Fibroblast of mammary gland (primary cell): ENCODE measurements at regions not wholly inside any gene's neighbourhood (a gene's known extent, or its start where the extent isn't known, plus 50 kb on each side); places are given as distances from the start of the nearest gene placed in this dataset.

Source experiments
- DNase-seq: peaks from one replicate; pipeline ENCODE4 v3.0.0-alpha.2; 2010; ENCODE audit warnings: low read depth
- H3K4me3 ChIP-seq: 2 replicates; pipeline ENCODE4 v1.5.1; 2011; ENCODE audit warnings: low read depth, mild to moderate bottlenecking, low read length, moderate library complexity; ENCODE audit not compliant: control insufficient read depth
- TF ChIP-seq, protein P1 (sequence below): conservative IDR thresholded peaks from 2 replicates; pipeline ENCODE4 v1.5.1; 2011; ENCODE audit warnings: low read depth, low read length, inconsistent platforms; ENCODE audit not compliant: control insufficient read depth, insufficient read depth

GRCh38 chr12:92595663-92596062 lies 107.1 kb upstream of the PLEKHG7 start:
- TF ChIP-seq, protein P1, sequence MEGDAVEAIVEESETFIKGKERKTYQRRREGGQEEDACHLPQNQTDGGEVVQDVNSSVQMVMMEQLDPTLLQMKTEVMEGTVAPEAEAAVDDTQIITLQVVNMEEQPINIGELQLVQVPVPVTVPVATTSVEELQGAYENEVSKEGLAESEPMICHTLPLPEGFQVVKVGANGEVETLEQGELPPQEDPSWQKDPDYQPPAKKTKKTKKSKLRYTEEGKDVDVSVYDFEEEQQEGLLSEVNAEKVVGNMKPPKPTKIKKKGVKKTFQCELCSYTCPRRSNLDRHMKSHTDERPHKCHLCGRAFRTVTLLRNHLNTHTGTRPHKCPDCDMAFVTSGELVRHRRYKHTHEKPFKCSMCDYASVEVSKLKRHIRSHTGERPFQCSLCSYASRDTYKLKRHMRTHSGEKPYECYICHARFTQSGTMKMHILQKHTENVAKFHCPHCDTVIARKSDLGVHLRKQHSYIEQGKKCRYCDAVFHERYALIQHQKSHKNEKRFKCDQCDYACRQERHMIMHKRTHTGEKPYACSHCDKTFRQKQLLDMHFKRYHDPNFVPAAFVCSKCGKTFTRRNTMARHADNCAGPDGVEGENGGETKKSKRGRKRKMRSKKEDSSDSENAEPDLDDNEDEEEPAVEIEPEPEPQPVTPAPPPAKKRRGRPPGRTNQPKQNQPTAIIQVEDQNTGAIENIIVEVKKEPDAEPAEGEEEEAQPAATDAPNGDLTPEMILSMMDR: no peak
- no peak for DNase-seq
- no peak overlapping the region for H3K4me3 ChIP-seq

DNA sequence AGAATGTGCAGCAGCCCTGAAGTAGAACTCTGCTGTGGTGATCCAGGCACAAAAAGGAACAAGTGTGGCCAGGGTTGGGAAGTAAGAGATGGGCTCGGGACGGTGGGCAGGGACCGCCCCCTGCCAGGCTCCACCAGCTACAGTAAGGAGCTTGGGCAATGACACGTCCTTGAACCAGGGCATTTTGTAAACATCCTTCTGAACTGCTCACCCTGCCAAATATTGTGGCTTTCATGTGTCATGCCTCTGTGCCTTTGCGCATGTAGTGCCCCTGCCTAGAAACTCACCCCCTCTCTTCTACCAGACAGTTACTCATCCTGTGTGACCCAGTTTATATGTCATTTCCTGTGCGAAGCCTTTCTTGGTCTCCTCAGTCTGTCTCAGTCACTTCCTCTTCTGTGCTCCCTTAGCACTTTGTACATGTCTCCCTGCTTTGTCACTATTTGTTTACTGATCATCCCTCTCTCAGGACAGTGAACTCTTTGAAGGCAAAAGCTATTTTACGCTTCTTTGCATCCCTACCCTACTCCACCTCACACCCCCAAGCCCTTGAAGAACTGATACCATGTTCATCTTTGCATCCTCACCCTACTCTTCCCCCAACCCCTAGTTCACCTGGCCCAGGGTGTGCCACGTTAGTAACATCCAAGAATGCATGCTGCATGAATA lies 108.9 kb upstream of the PLEKHG7 start:
- H3K4me3 ChIP-seq: no peak overlapping the region
- DNase-seq: peak; percentile 95
- TF ChIP-seq, protein P1: no peak

DNA sequence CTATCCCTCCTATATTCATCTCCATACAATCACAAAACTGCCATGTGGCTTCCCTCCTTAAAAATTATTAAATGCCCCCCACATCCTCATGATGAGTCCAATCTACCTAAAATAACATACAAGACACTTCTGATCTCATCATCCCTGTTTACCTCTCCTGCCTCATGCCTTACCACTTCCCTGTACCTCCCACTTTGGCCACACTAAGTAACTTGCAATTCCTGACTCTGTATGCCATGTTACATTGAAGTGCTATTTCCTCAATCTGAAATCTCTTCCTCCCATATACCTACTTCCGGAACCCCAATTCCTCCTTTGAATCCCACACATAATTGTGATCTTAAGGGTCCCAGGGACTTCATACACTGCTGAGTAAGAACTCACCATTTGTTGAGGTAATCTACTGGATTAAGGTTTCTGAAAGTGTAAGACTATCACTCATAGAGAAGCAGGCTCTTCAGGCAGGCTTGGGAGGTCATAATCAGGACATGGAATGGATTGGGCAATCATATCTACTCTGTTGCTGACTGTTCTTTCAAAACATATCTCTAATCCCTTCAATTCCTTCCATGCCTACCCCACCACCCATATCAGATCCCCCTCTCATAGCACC lies 117.6 kb upstream of the PLEKHG7 start:
- TF ChIP-seq, protein P1: no peak

DNA sequence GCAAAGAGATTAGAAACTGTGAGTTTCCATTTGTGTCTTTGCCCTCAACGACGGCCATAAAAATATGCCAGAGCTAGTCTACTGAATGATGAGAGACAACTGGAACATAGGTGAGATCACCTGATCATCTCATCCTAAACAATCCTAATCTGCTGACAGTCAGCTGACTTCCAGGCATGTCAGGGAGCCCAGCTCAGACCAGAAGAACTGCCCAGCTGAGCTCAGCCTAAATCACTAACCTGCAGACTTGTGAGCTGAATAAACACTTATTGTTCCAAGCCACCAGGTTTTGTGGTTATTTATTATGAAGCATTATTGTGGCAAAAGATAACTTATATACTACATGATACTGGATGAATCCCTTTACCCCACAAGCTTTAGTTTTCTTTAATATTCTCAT lies 118.9 kb upstream of the PLEKHG7 start:
- no peak for DNase-seq
- TF ChIP-seq, protein P1: no peak
- no peak overlapping the region for H3K4me3 ChIP-seq

More for the DNA sequence above, 117.6 kb upstream of the PLEKHG7 start:
- DNase-seq: no peak
- H3K4me3 ChIP-seq: no peak overlapping the region

DNA sequence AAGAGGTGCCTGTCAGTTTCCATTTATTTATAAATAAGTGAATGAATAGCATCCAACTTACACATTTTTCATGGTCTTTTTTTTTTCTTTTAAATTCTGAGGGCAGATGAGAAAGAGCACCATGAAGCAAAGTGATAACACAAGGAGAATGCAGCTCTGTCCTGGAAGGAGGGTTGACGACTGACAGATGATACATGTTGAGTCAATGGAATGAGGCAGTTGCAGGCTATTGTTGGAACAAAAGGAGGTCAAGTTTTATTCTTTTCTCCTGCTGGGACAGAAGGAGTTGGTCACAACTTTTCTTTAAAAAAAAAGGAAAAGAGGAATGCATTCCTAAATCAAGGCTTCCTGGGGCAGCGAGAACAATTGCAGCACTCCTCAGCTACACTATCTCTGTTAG lies 119.9 kb upstream of the PLEKHG7 start:
- TF ChIP-seq, protein P1: no peak
- H3K4me3 ChIP-seq: no peak overlapping the region
- no peak for DNase-seq

DNA sequence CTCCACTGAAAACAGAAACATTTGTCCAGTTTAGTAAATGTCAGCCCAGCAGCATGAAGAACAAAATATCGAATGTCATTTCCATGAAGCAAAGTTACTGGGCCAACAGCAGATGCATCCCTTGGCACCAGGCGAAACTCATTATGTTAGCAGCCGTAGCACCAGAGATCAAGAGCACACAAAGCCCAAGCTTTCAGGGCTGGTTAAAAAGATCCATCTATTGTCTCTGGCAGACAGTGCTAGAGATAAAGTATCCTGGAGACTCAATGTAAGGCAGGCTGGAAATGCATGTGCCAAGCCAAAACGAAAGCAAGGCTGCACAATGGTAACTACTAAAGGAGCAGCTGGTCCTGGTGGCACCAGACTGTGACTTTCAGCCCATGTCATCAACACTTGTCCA lies 120.3 kb upstream of the PLEKHG7 start:
- no peak overlapping the region for H3K4me3 ChIP-seq
- TF ChIP-seq, protein P1: no peak
- no peak for DNase-seq
